HL-60 (cell line): ENCODE measurements at regions not wholly inside any gene's neighbourhood (a gene's known extent, or its start where the extent isn't known, plus 50 kb on each side); places are given as distances from the start of the nearest gene placed in this dataset.

Experiments
- CTCF ChIP-seq: IDR thresholded peaks from one replicate; pipeline ENCODE4 v1.5.1; 2011; ENCODE audit warnings: low read length, control low read depth, inconsistent platforms; ENCODE audit not compliant: insufficient read depth
- SPI1 ChIP-seq: IDR thresholded peaks from 2 replicates; pipeline ENCODE4 v1.6.1; 2012; ENCODE audit warnings: low read depth, mild to moderate bottlenecking, borderline replicate concordance
- TF ChIP-seq, protein P1 (sequence below): IDR thresholded peaks from 2 replicates; pipeline ENCODE4 v1.6.1; 2012; ENCODE audit warnings: low read depth; ENCODE audit not compliant: insufficient replicate concordance

- no peak for TF ChIP-seq SPI1
- TF ChIP-seq CTCF: no peak
- TF ChIP-seq, protein P1, sequence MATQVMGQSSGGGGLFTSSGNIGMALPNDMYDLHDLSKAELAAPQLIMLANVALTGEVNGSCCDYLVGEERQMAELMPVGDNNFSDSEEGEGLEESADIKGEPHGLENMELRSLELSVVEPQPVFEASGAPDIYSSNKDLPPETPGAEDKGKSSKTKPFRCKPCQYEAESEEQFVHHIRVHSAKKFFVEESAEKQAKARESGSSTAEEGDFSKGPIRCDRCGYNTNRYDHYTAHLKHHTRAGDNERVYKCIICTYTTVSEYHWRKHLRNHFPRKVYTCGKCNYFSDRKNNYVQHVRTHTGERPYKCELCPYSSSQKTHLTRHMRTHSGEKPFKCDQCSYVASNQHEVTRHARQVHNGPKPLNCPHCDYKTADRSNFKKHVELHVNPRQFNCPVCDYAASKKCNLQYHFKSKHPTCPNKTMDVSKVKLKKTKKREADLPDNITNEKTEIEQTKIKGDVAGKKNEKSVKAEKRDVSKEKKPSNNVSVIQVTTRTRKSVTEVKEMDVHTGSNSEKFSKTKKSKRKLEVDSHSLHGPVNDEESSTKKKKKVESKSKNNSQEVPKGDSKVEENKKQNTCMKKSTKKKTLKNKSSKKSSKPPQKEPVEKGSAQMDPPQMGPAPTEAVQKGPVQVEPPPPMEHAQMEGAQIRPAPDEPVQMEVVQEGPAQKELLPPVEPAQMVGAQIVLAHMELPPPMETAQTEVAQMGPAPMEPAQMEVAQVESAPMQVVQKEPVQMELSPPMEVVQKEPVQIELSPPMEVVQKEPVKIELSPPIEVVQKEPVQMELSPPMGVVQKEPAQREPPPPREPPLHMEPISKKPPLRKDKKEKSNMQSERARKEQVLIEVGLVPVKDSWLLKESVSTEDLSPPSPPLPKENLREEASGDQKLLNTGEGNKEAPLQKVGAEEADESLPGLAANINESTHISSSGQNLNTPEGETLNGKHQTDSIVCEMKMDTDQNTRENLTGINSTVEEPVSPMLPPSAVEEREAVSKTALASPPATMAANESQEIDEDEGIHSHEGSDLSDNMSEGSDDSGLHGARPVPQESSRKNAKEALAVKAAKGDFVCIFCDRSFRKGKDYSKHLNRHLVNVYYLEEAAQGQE: no peak
Observed at GRCh38 chr13:99446242-99446641, 55.0 kb upstream of the TM9SF2 start.
